Ovary (tissue), 3 donors: ENCODE measurements at regions not wholly inside any gene's neighbourhood (a gene's known extent, or its start where the extent isn't known, plus 50 kb on each side); places are given as distances from the start of the nearest gene placed in this dataset.

Experiments
- CTCF ChIP-seq, 3 donors: fragments of 450-650 bp in 2 of 3; fragments of 200-600 bp in 1 of 3; IDR thresholded peaks; one replicate each; pipeline versions ENCODE4 v1.5.1 to v1.8.0; 2016 to 2022; ENCODE audit warnings: antibody characterized with exemption in 3 of 3, mild to moderate bottlenecking in 1 of 3
- EP300 ChIP-seq: sonication (generic); formaldehyde crosslinking; IDR thresholded peaks from one replicate; pipeline ENCODE4 v1.6.1; 2017; ENCODE audit warnings: antibody characterized with exemption
- POLR2A ChIP-seq: fragments of 450-650 bp; IDR thresholded peaks from one replicate; pipeline ENCODE4 v1.6.1; 2017; ENCODE audit warnings: antibody characterized with exemption, mild to moderate bottlenecking, moderate library complexity
- donor health status: DM: no; HTN: no; CAD: no.

- no peak for TF ChIP-seq EP300
- TF ChIP-seq CTCF (IDR thresholded peaks at IDR 0.05): no peak
- no peak for TF ChIP-seq POLR2A
These were observed 416.6 kb downstream of the ZSWIM6 start for GRCh38 chr5:61748651-61749050.
